Frontal cortex (tissue), 3 donors: ENCODE measurements at regions not wholly inside any gene's neighbourhood (a gene's known extent, or its start where the extent isn't known, plus 50 kb on each side); places are given as distances from the start of the nearest gene placed in this dataset.

Experiments
- DNase-seq, 2 donors: peaks; one replicate each; pipeline ENCODE4 v3.0.0; 2012; ENCODE audit warnings: low spot score in 2 of 2
- FAIRE-seq: peaks from 2 replicates; lab custom pipeline; 2012; peaks lifted over from hg19 to GRCh38; lab: Jason Lieb, UNC
- donor health status: control.
- donor health status: control.
- donor health status: control.

GRCh38 chr2:219929835-219930234 lies 302.4 kb downstream of the SLC4A3 start:
- FAIRE-seq (no peak), DNase-seq (no peak)

- DNase-seq (no peak), FAIRE-seq (no peak)
Measured at GRCh38 chr2:219939647-219940046, 312.2 kb downstream of the SLC4A3 start.

GRCh38 chr2:219944866-219945265 lies 317.4 kb downstream of the SLC4A3 start:
- no peak for FAIRE-seq
- DNase-seq: no peak

- FAIRE-seq: no peak
- DNase-seq: no peak
Measured at GRCh38 chr2:219946021-219946420, 318.6 kb downstream of the SLC4A3 start.

GRCh38 chr2:219946529-219946928 lies 319.1 kb downstream of the SLC4A3 start:
- DNase-seq (no peak), FAIRE-seq (no peak)

- no peak for DNase-seq
- FAIRE-seq: no peak
Measured at GRCh38 chr2:219947575-219947974, 320.1 kb downstream of the SLC4A3 start.

- no peak for FAIRE-seq
- DNase-seq: no peak
Measured at GRCh38 chr2:219949053-219949452, 321.6 kb downstream of the SLC4A3 start.

- DNase-seq (no peak), FAIRE-seq (no peak)
Measured at GRCh38 chr2:219951099-219951498, 323.7 kb downstream of the SLC4A3 start.

GRCh38 chr2:219954331-219954730 lies 326.9 kb downstream of the SLC4A3 start:
- FAIRE-seq (no peak), DNase-seq (no peak)

- FAIRE-seq (no peak), DNase-seq (no peak)
Measured at GRCh38 chr2:219957820-219958219, 330.4 kb downstream of the SLC4A3 start.

GRCh38 chr2:219958941-219959340 lies 331.5 kb downstream of the SLC4A3 start:
- FAIRE-seq (no peak), DNase-seq (no peak)

GRCh38 chr2:219959471-219959870 lies 332.0 kb downstream of the SLC4A3 start:
- DNase-seq (no peak), FAIRE-seq (no peak)

- DNase-seq (no peak), FAIRE-seq (no peak)
Measured at GRCh38 chr2:219961947-219962498, 334.6 kb downstream of the SLC4A3 start.

GRCh38 chr2:219962801-219963200 lies 335.4 kb downstream of the SLC4A3 start:
- DNase-seq: no peak
- no peak for FAIRE-seq

- no peak for FAIRE-seq
- no peak for DNase-seq
Measured at GRCh38 chr2:219965287-219966194, 338.1 kb downstream of the SLC4A3 start.

- no peak for DNase-seq
- FAIRE-seq: no peak
Measured at GRCh38 chr2:219967247-219968245, 340.1 kb downstream of the SLC4A3 start.

GRCh38 chr2:219968685-219969345 lies 341.4 kb downstream of the SLC4A3 start:
- no peak for FAIRE-seq
- no peak for DNase-seq

- no peak for DNase-seq
- no peak for FAIRE-seq
Measured at GRCh38 chr2:219969508-219969907, 342.1 kb downstream of the SLC4A3 start.

GRCh38 chr2:219973136-219973535 lies 345.7 kb downstream of the SLC4A3 start:
- DNase-seq (no peak), FAIRE-seq (no peak)

GRCh38 chr2:219976871-219977270 lies 349.4 kb downstream of the SLC4A3 start:
- FAIRE-seq: no peak
- no peak for DNase-seq
